OCI-LY7 (cell line): ENCODE measurements at regions not wholly inside any gene's neighbourhood (a gene's known extent, or its start where the extent isn't known, plus 50 kb on each side); places are given as distances from the start of the nearest gene placed in this dataset.

Source experiments
- BruUV-seq: library from RNA; stranded (reverse); fragments of 400-500 nt; replicated peaks from 2 replicates; lab custom pipeline; 2021; lab: Mats Ljungman, UMichigan
- CTCF ChIA-PET: fragments of 300-600 bp; sonication (Branson Sonifier 250); formaldehyde crosslinking; loops from one replicate; lab custom pipeline; 2022; ENCODE audit warnings: antibody characterized with exemption; ENCODE audit not compliant: unreplicated experiment; lab: Charles Lee
- POLR2A ChIA-PET: fragments of 300-600 bp; sonication (Branson Sonifier 250); formaldehyde crosslinking; loops from one replicate; lab custom pipeline; 2022; ENCODE audit warnings: antibody characterized with exemption; lab: Charles Lee
- DNase-seq: peaks from one replicate; pipeline ENCODE4 v3.0.0-alpha.2; 2015; ENCODE audit warnings: low spot score
- H2AFZ ChIP-seq: fragments of 200-600 bp; sonication (generic), shearing (Covaris generic); 2 replicates; pipeline ENCODE4 v1.6.1; 2014; ENCODE audit warnings: mild to moderate bottlenecking, antibody characterized with exemption, low read length, moderate library complexity
- H3K27ac ChIP-seq: fragments of 200-600 bp; sonication (generic); 2 replicates; pipeline ENCODE4 v1.5.1; 2014; ENCODE audit warnings: mixed run types, low read depth, mild to moderate bottlenecking, moderate library complexity, low read length, inconsistent platforms; ENCODE audit not compliant: poor library complexity, severe bottlenecking
- H3K36me3 ChIP-seq: fragments of 200-600 bp; sonication (generic); 2 replicates; pipeline ENCODE4 v1.6.1; 2014; ENCODE audit warnings: mild to moderate bottlenecking, antibody characterized with exemption, low read length, moderate library complexity, mixed read lengths; ENCODE audit not compliant: insufficient read depth
- H3K4me1 ChIP-seq: fragments of 200-600 bp; sonication (generic); 2 replicates; pipeline ENCODE4 v1.5.1; 2014; ENCODE audit warnings: mild to moderate bottlenecking, low read length; ENCODE audit not compliant: insufficient read depth, poor library complexity, severe bottlenecking
- H3K4me2 ChIP-seq: fragments of 200-600 bp; sonication (generic); 2 replicates; pipeline ENCODE4 v1.6.1; 2014; ENCODE audit warnings: mild to moderate bottlenecking, low read length
- H3K4me3 ChIP-seq: fragments of 200-600 bp; sonication (generic); 2 replicates; pipeline ENCODE4 v1.5.1; 2014; ENCODE audit warnings: mild to moderate bottlenecking, low read depth, low read length; ENCODE audit not compliant: poor library complexity, severe bottlenecking
- H3K79me2 ChIP-seq: fragments of 200-600 bp; sonication (generic); 2 replicates; pipeline ENCODE4 v1.6.1; 2016; ENCODE audit warnings: low read depth, mild to moderate bottlenecking, low read length, moderate library complexity, mixed read lengths; ENCODE audit not compliant: insufficient read depth
- H3K9me2 ChIP-seq: fragments of 200-600 bp; sonication (generic); 2 replicates; pipeline ENCODE4 v1.6.1; 2016; ENCODE audit warnings: mild to moderate bottlenecking, low read length, mixed read lengths; ENCODE audit not compliant: insufficient read depth
- H3K9me3 ChIP-seq: fragments of 200-600 bp; sonication (generic); 2 replicates; pipeline ENCODE4 v1.6.1; 2014; ENCODE audit warnings: mild to moderate bottlenecking, mixed run types, low read length, mixed read lengths
- H4K20me1 ChIP-seq: fragments of 200-600 bp; sonication (generic); 2 replicates; pipeline ENCODE4 v1.6.1; 2014; ENCODE audit warnings: mild to moderate bottlenecking, antibody characterized with exemption, low read length, moderate library complexity, mixed read lengths; ENCODE audit not compliant: insufficient read depth
- CTCF ChIP-seq: fragments of 200-600 bp; sonication (generic); conservative IDR thresholded peaks from 2 replicates; pipeline ENCODE4 v1.5.1; 2014; ENCODE audit warnings: mild to moderate bottlenecking, antibody characterized with exemption, low read length, moderate library complexity, mixed read lengths
- EZH2phosphoT487 ChIP-seq: fragments of 200-600 bp; sonication (generic); IDR thresholded peaks from 2 replicates; pipeline ENCODE4 v1.6.1; 2018; ENCODE audit warnings: low read depth, borderline replicate concordance, mild to moderate bottlenecking, mixed run types, antibody characterized with exemption, low read length, moderate library complexity, mixed read lengths
- intact Hi-C: fragments of 100-400 bp; cut with micrococcal nuclease; formaldehyde crosslinking; loops from one replicate; pipeline ENCODE4 v1.10.0; 2022; ENCODE audit not compliant: unreplicated experiment

- ChIA-PET POLR2A (no interaction called here), CTCF (no interaction called here)
- H3K9me3 ChIP-seq: no peaks in the 10 kb centered on the region
- intact Hi-C loops: no loop called here
- no peak overlapping the region for H3K4me3 ChIP-seq
- H3K79me2 ChIP-seq: no peaks in the 10 kb centered on the region
- no peak overlapping the region for H2AFZ ChIP-seq
- BruUV-seq: no TSS peak
- no peaks in the 10 kb centered on the region for H3K36me3 ChIP-seq
- TF ChIP-seq CTCF (no peak), EZH2phosphoT487 (no peak)
- H4K20me1 ChIP-seq: no peaks in the 10 kb centered on the region
- H3K4me1 ChIP-seq: no peaks in the 10 kb centered on the region
- no peak for DNase-seq
- no peak overlapping the region for H3K4me2 ChIP-seq
- no peak overlapping the region for H3K27ac ChIP-seq
- no peaks in the 10 kb centered on the region for H3K9me2 ChIP-seq
These were observed 66.8 kb upstream of the E2F8 start for GRCh38 chr11:19307498-19307897.

- POLR2A ChIA-PET: interaction anchor here (0.6 kb wide), 1 partner anchor 618 kb away, joined by 3 read pairs; no protein-coding TSS in a partner anchor
- H3K79me2 ChIP-seq: no peaks in the 10 kb centered on the region
- DNase-seq: no peak
- no peak overlapping the region for H3K4me2 ChIP-seq
- H3K9me2 ChIP-seq: no peaks in the 10 kb centered on the region
- TF ChIP-seq CTCF (no peak), EZH2phosphoT487 (no peak)
- no peak overlapping the region for H2AFZ ChIP-seq
- H3K4me1 ChIP-seq: no peaks in the 10 kb centered on the region
- no peaks in the 10 kb centered on the region for H3K9me3 ChIP-seq
- no peak overlapping the region for H3K4me3 ChIP-seq
- no peaks in the 10 kb centered on the region for H4K20me1 ChIP-seq
- intact Hi-C loops: no loop called here
- no TSS peak for BruUV-seq
- no peak overlapping the region for H3K27ac ChIP-seq
- CTCF ChIA-PET: no interaction called here
- no peaks in the 10 kb centered on the region for H3K36me3 ChIP-seq
These were observed 65.6 kb upstream of the E2F8 start for GRCh38 chr11:19306179-19306944.

GRCh38 chr11:19301361-19301760 lies 60.6 kb upstream of the E2F8 start:
- Histone ChIP-seq H3K36me3 (no peaks in the 10 kb centered on the region), H3K79me2 (no peaks in the 10 kb centered on the region), H3K4me1 (no peaks in the 10 kb centered on the region), H3K9me3 (no peaks in the 10 kb centered on the region), H3K4me2 (no peak overlapping the region), H2AFZ (no peak overlapping the region), H3K27ac (no peak overlapping the region), H3K4me3 (no peak overlapping the region), H3K9me2 (no peaks in the 10 kb centered on the region), H4K20me1 (no peaks in the 10 kb centered on the region)
- intact Hi-C loops: no loop called here
- CTCF ChIA-PET: no interaction called here
- POLR2A ChIA-PET: interaction anchor here (0.5 to 0.7 kb wide), 3 partner anchors 25 to 1396 kb away, joined by 3 to 4 read pairs (median 3); no protein-coding TSS in a partner anchor
- DNase-seq: no peak
- no TSS peak for BruUV-seq
- no peak for TF ChIP-seq CTCF
- no peak for TF ChIP-seq EZH2phosphoT487
